ENCODE measurements at regions not wholly inside any gene's neighbourhood (a gene's known extent, or its start where the extent isn't known, plus 50 kb on each side); places are given as distances from the start of the nearest gene placed in this dataset.
"Not testable (repeated sequence)": the region's sequence is repeated elsewhere in the genome, so short reads cannot be mapped to it uniquely, and the experiment has no call there.

- CTCF ChIA-PET, result no interaction called here
- ATAC-seq (no peak), FAIRE-seq (no peak), DNase-seq (ENCODE audit: low read depth, low spot score) (no peak)
- Histone ChIP-seq H3K9me3 (replicated peaks; ENCODE audit: control insufficient read depth, insufficient read depth, low read length) (no peaks in the 10 kb centered on the region), H2AFZ (ENCODE audit: control insufficient read depth, low read depth, low read length) (no peak overlapping the region), H3K79me2 (ENCODE audit: control insufficient read depth, insufficient read depth, low read length) (no peaks in the 10 kb centered on the region), H3K4me1 (ENCODE audit: control insufficient read depth, insufficient read depth, low read length) (no peaks in the 10 kb centered on the region), H3K27ac (ENCODE audit: control insufficient read depth, insufficient read depth) (no peak overlapping the region), H3K27me3 (replicated peaks in 1 of 2; ENCODE audit: control insufficient read depth in 2 of 2, insufficient read depth in 2 of 2, low read length in 1 of 2) (no peaks in the 10 kb centered on the region), H3K36me3 (ENCODE audit: control insufficient read depth in 2 of 2, insufficient read depth in 2 of 2, low read length in 1 of 2) (no peaks in the 10 kb centered on the region), H3K4me3 (no peak overlapping the region), H4K20me1 (ENCODE audit: control insufficient read depth, insufficient read depth) (no peaks in the 10 kb centered on the region), H3K9ac (ENCODE audit: control insufficient read depth, insufficient read depth, low read length) (no peak overlapping the region), H3K4me2 (ENCODE audit: control insufficient read depth, insufficient read depth) (no peak overlapping the region)
- in situ Hi-C loops (cut with MboI) (no loop called here), intact Hi-C loops (cut with micrococcal nuclease; ENCODE audit: unreplicated experiment) (no loop called here)
- TF ChIP-seq KDM1A (IDR thresholded peaks at IDR 0.05; ENCODE audit: borderline replicate concordance) (no peak), ZSCAN29 (IDR thresholded peaks at IDR 0.05) (no peak), PKNOX1 (IDR thresholded peaks at IDR 0.05) (no peak), RBBP5 (conservative IDR thresholded peaks at IDR 0.05) (no peak), ZNF622 (IDR thresholded peaks at IDR 0.05) (no peak), YY1 (IDR thresholded peaks at IDR 0.05; ENCODE audit: low read depth, low read length) (no peak), CTCF (IDR thresholded peaks at IDR 0.05 in 2 of 3, conservative IDR thresholded peaks at IDR 0.05 in 1 of 3; ENCODE audit: control insufficient read depth in 2 of 3, extremely low read depth in 1 of 3, insufficient read depth in 1 of 3, low read depth in 3 of 3, low read length in 3 of 3) (no peak), BHLHE40 (IDR thresholded peaks at IDR 0.05; ENCODE audit: borderline replicate concordance in 1 of 2, low read depth in 2 of 2, low read length in 1 of 2) (no peak), CBX3 (IDR thresholded peaks at IDR 0.05; ENCODE audit: borderline replicate concordance, low read depth) (no peak), CBX5 (IDR thresholded peaks at IDR 0.05; ENCODE audit: low read depth) (no peak), MXI1 (IDR thresholded peaks at IDR 0.05; ENCODE audit: low read depth, low read length) (no peak)
- BruUV-seq (replicated peaks), result no TSS peak
- WGBS (ENCODE audit: insufficient coverage, insufficient replicate concordance, low lambda C conversion rate, missing lambda C conversion rate), result 40% methylated on average over 3 of the region's 3 CpGs
- SMC1A ChIA-PET (ENCODE audit: uncharacterized antibody, unreplicated experiment), result interaction anchor here (0.6 to 1.2 kb wide), 2 partner anchors 14 to 16 kb away, joined by 3 to 4 read pairs; no protein-coding TSS in a partner anchor
- RAD21 ChIA-PET (ENCODE audit: unreplicated experiment), result no interaction called here
- POLR2A ChIA-PET, result no interaction called here
Measured at GRCh38 chr9:80485420-80486250, 913.9 kb downstream of the TLE4 start.

GRCh38 chr9:80482251-80482650 lies 910.5 kb downstream of the TLE4 start:
- POLR2A ChIA-PET; CTCF ChIA-PET; H3K9me3 ChIP-seq (replicated peaks; ENCODE audit: control insufficient read depth, insufficient read depth, low read length); RAD21 ChIA-PET (ENCODE audit: unreplicated experiment); H2AFZ ChIP-seq (ENCODE audit: control insufficient read depth, low read depth, low read length); H3K4me1 ChIP-seq (ENCODE audit: control insufficient read depth, insufficient read depth, low read length); H3K36me3 ChIP-seq (ENCODE audit: control insufficient read depth in 2 of 2, insufficient read depth in 2 of 2, low read length in 1 of 2); H3K9ac ChIP-seq (ENCODE audit: control insufficient read depth, insufficient read depth, low read length); H3K27me3 ChIP-seq (replicated peaks in 1 of 2; ENCODE audit: control insufficient read depth in 2 of 2, insufficient read depth in 2 of 2, low read length in 1 of 2); SMC1A ChIA-PET (ENCODE audit: uncharacterized antibody, unreplicated experiment); H3K79me2 ChIP-seq (ENCODE audit: control insufficient read depth, insufficient read depth, low read length); H4K20me1 ChIP-seq (ENCODE audit: control insufficient read depth, insufficient read depth); in situ Hi-C loops (cut with MboI); FAIRE-seq; DNase-seq (ENCODE audit: low read depth, low spot score); H3K27ac ChIP-seq (ENCODE audit: control insufficient read depth, insufficient read depth); BruUV-seq (replicated peaks); ATAC-seq; H3K4me3 ChIP-seq; H3K4me2 ChIP-seq (ENCODE audit: control insufficient read depth, insufficient read depth): not testable (repeated sequence)
- intact Hi-C loops (cut with micrococcal nuclease; ENCODE audit: unreplicated experiment), result loop anchor here (5.0 kb wide), 1 partner anchor 35 kb away; no protein-coding TSS in a partner anchor
- 0% methylated on average over 1 of the region's 1 CpG for WGBS (ENCODE audit: insufficient coverage, insufficient replicate concordance, low lambda C conversion rate, missing lambda C conversion rate)

Data from GM12878 (cell line).